ENCODE measurements at regions not wholly inside any gene's neighbourhood (a gene's known extent, or its start where the extent isn't known, plus 50 kb on each side); places are given as distances from the start of the nearest gene placed in this dataset.

- no peak for TF ChIP-seq EP300 (IDR thresholded peaks at IDR 0.05)
- no peak for TF ChIP-seq POLR2AphosphoS5 (IDR thresholded peaks at IDR 0.05)
- no peak for TF ChIP-seq POLR2A (IDR thresholded peaks at IDR 0.05)
- TF ChIP-seq CTCF (IDR thresholded peaks at IDR 0.05), result no peak
- DNase-seq (ENCODE audit: low spot score in 2 of 2), result no peak
- Histone ChIP-seq H3K27me3 (no peaks in the 10 kb centered on the region), H3K36me3 (no peaks in the 10 kb centered on the region), H3K4me3 (no peak overlapping the region), H3K4me1 (no peaks in the 10 kb centered on the region), H3K9me3 (no peaks in the 10 kb centered on the region), H3K27ac (no peak overlapping the region)
- 54% methylated on average over 4 of the region's 4 CpGs for WGBS
Observed at GRCh38 chr21:19392390-19392789, 988.8 kb upstream of the TMPRSS15 start.

GRCh38 chr21:19400223-19400770, 996.7 kb upstream of the TMPRSS15 start:
- H3K9me3 ChIP-seq, result no peaks in the 10 kb centered on the region
- no peaks in the 10 kb centered on the region for H3K4me1 ChIP-seq
- no peak for DNase-seq (ENCODE audit: low spot score in 2 of 2)
- TF ChIP-seq CTCF (IDR thresholded peaks at IDR 0.05) (no peak), POLR2A (IDR thresholded peaks at IDR 0.05) (no peak), POLR2AphosphoS5 (IDR thresholded peaks at IDR 0.05) (no peak), EP300 (IDR thresholded peaks at IDR 0.05) (no peak)
- H3K27ac ChIP-seq, result no peak overlapping the region
- H3K4me3 ChIP-seq, result no peak overlapping the region
- 77% methylated on average over 5 of the region's 5 CpGs for WGBS
- no peaks in the 10 kb centered on the region for H3K36me3 ChIP-seq
- H3K27me3 ChIP-seq, result no peaks in the 10 kb centered on the region

- H3K9me3 ChIP-seq, result no peaks in the 10 kb centered on the region
- no peak overlapping the region for H3K4me3 ChIP-seq
- DNase-seq (ENCODE audit: low spot score in 2 of 2), result no peak
- TF ChIP-seq EP300 (IDR thresholded peaks at IDR 0.05) (no peak), POLR2AphosphoS5 (IDR thresholded peaks at IDR 0.05) (no peak), POLR2A (IDR thresholded peaks at IDR 0.05) (no peak), CTCF (IDR thresholded peaks at IDR 0.05) (no peak)
- H3K27ac ChIP-seq, result no peak overlapping the region
- no peaks in the 10 kb centered on the region for H3K4me1 ChIP-seq
- H3K36me3 ChIP-seq, result no peaks in the 10 kb centered on the region
- no peaks in the 10 kb centered on the region for H3K27me3 ChIP-seq
Observed at GRCh38 chr21:19402870-19403269, 999.3 kb upstream of the TMPRSS15 start.

DNA sequence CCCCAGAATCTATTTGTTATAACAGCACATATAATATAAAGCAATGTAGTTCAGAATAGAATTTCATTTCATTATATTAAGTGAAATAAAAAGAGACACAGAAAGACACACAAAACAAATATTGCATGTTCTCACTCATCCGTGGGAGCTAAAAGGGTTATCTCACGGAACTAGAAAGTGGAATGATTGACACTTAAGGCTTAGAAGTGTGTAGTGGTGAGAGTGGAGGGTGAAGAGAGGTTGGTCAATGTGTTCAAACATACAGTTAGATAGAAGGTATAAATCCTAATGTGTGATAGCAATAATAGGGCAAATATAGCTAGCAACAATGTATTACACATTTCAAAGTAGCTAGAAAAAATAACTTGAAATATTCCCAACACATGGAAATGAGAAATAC, 1001.7 kb upstream of the TMPRSS15 start:
- no peaks in the 10 kb centered on the region for H3K27me3 ChIP-seq
- H3K27ac ChIP-seq, result no peak overlapping the region
- no peaks in the 10 kb centered on the region for H3K36me3 ChIP-seq
- WGBS, result 73% methylated on average over 2 of the region's 2 CpGs
- DNase-seq (ENCODE audit: low spot score in 2 of 2), result no peak
- no peaks in the 10 kb centered on the region for H3K4me1 ChIP-seq
- TF ChIP-seq POLR2A (IDR thresholded peaks at IDR 0.05) (no peak), CTCF (IDR thresholded peaks at IDR 0.05) (no peak), POLR2AphosphoS5 (IDR thresholded peaks at IDR 0.05) (no peak), EP300 (IDR thresholded peaks at IDR 0.05) (no peak)
- H3K4me3 ChIP-seq, result no peak overlapping the region
- no peaks in the 10 kb centered on the region for H3K9me3 ChIP-seq

GRCh38 chr21:19420565-19420964, 1017.0 kb upstream of the TMPRSS15 start:
- no peaks in the 10 kb centered on the region for H3K36me3 ChIP-seq
- no peak for DNase-seq (ENCODE audit: low spot score in 2 of 2)
- no peaks in the 10 kb centered on the region for H3K4me1 ChIP-seq
- no peak overlapping the region for H3K4me3 ChIP-seq
- WGBS, result 25% methylated on average over 3 of the region's 3 CpGs
- peaks cover under 1% of the 10 kb centered on the region for H3K9me3 ChIP-seq
- TF ChIP-seq POLR2AphosphoS5 (IDR thresholded peaks at IDR 0.05) (no peak), POLR2A (IDR thresholded peaks at IDR 0.05) (no peak), CTCF (IDR thresholded peaks at IDR 0.05) (no peak), EP300 (IDR thresholded peaks at IDR 0.05) (no peak)
- H3K27ac ChIP-seq, result no peak overlapping the region
- H3K27me3 ChIP-seq, result no peaks in the 10 kb centered on the region
